Neuronal stem cell (in vitro differentiated cells): ENCODE measurements at regions not wholly inside any gene's neighbourhood (a gene's known extent, or its start where the extent isn't known, plus 50 kb on each side); places are given as distances from the start of the nearest gene placed in this dataset.
A peak's percentile ranks its signal among the peaks of the same experiment; 100 is the strongest.

Source experiments
- DNase-seq: peaks from one replicate; pipeline ENCODE4 v3.0.0-alpha.2; 2013; ENCODE audit warnings: low spot score
- H2AFZ ChIP-seq: one replicate; pipeline ENCODE4 v1.6.1; 2013; ENCODE audit warnings: mild to moderate bottlenecking, low read length, inconsistent platforms
- H2AK5ac ChIP-seq: 2 replicates; pipeline ENCODE4 v1.6.1; 2013; ENCODE audit warnings: low read depth, mild to moderate bottlenecking, inconsistent platforms, low read length, moderate library complexity, mixed read lengths
- H2BK120ac ChIP-seq: 2 replicates; pipeline ENCODE4 v1.6.1; 2013; ENCODE audit warnings: low read depth, mild to moderate bottlenecking, inconsistent platforms, low read length, moderate library complexity, mixed read lengths
- H2BK12ac ChIP-seq: one replicate; pipeline ENCODE4 v1.6.1; 2013; ENCODE audit warnings: low read length, inconsistent platforms
- H2BK15ac ChIP-seq: 2 replicates; pipeline ENCODE4 v1.6.1; 2013; ENCODE audit warnings: mild to moderate bottlenecking, low read length, inconsistent platforms, mixed read lengths
- H2BK5ac ChIP-seq: one replicate; pipeline ENCODE4 v1.6.1; 2013; ENCODE audit warnings: inconsistent platforms, mild to moderate bottlenecking, low read length, moderate library complexity
- H3K14ac ChIP-seq: one replicate; pipeline ENCODE4 v1.6.1; 2013; ENCODE audit warnings: low read length, inconsistent platforms
- H3K18ac ChIP-seq: 2 replicates; pipeline ENCODE4 v1.6.1; 2013; ENCODE audit warnings: low read length, inconsistent platforms
- H3K23ac ChIP-seq: 2 replicates; pipeline ENCODE4 v1.6.1; 2013; ENCODE audit warnings: low read depth, mild to moderate bottlenecking, mixed read lengths, low read length, inconsistent platforms; ENCODE audit not compliant: poor library complexity
- H3K27ac ChIP-seq: replicated peaks from 3 replicates; pipeline ENCODE4 v1.5.1; 2013; ENCODE audit warnings: low read length, inconsistent platforms
- H3K27me3 ChIP-seq, 3 experiments: 2 replicates each; pipeline ENCODE4 v1.6.1; 2013; ENCODE audit warnings: low read length in 3 of 3, mild to moderate bottlenecking in 2 of 3, inconsistent platforms in 1 of 3, low read depth in 1 of 3, mixed read lengths in 1 of 3, moderate library complexity in 1 of 3; ENCODE audit not compliant: control insufficient read depth in 3 of 3, insufficient read depth in 3 of 3
- H3K36me3 ChIP-seq, 2 donors: replicated peaks in 1 of 2; 2 replicates each; pipeline ENCODE4 v1.6.1; 2013; ENCODE audit warnings: low read length in 2 of 2; ENCODE audit not compliant: control insufficient read depth in 2 of 2, insufficient read depth in 2 of 2
- H3K4ac ChIP-seq: 2 replicates; pipeline ENCODE4 v1.6.1; 2013; ENCODE audit warnings: inconsistent platforms, mild to moderate bottlenecking, low read length, moderate library complexity
- H3K4me1 ChIP-seq, 2 donors: 1 replicate in 1 of 2; 2 replicates in 1 of 2; pipeline ENCODE4 v1.6.1; 2013; ENCODE audit warnings: low read length in 2 of 2, low read depth in 1 of 2; ENCODE audit not compliant: control insufficient read depth in 2 of 2, insufficient read depth in 1 of 2
- H3K4me2 ChIP-seq: one replicate; pipeline ENCODE4 v1.6.1; 2013; ENCODE audit warnings: mild to moderate bottlenecking, low read length, inconsistent platforms; ENCODE audit not compliant: insufficient read depth, poor library complexity, severe bottlenecking
- H3K4me3 ChIP-seq, 2 donors: 2 replicates each; pipeline ENCODE4 v1.5.1; 2013; ENCODE audit warnings: low read length in 2 of 2, mild to moderate bottlenecking in 2 of 2, inconsistent platforms in 1 of 2, moderate library complexity in 1 of 2
- H3K79me1 ChIP-seq: one replicate; pipeline ENCODE4 v1.6.1; 2013; ENCODE audit warnings: low read depth, mild to moderate bottlenecking, inconsistent platforms, low read length, moderate library complexity
- H3K9ac ChIP-seq: one replicate; pipeline ENCODE4 v1.6.1; 2013; ENCODE audit warnings: mild to moderate bottlenecking, low read depth, low read length, inconsistent platforms; ENCODE audit not compliant: poor library complexity
- H3K9me3 ChIP-seq, 2 donors: replicated peaks in 1 of 2; 2 replicates each; pipeline versions ENCODE3 to v1.6.1; 2013; ENCODE audit warnings: low read length in 2 of 2, mild to moderate bottlenecking in 2 of 2, inconsistent platforms in 1 of 2, low read depth in 1 of 2, mixed read lengths in 1 of 2, moderate library complexity in 1 of 2; ENCODE audit not compliant: control insufficient read depth in 2 of 2, insufficient read depth in 1 of 2
- H4K8ac ChIP-seq: one replicate; pipeline ENCODE4 v1.6.1; 2013; ENCODE audit warnings: low read depth, mild to moderate bottlenecking, inconsistent platforms, low read length, moderate library complexity
- H4K91ac ChIP-seq: one replicate; pipeline ENCODE4 v1.6.1; 2013; ENCODE audit warnings: low read length, low read depth, mild to moderate bottlenecking, inconsistent platforms; ENCODE audit not compliant: poor library complexity
- WGBS, 2 donors: extraction: QIAGEN DNeasy Blood & Tissue Kit; methylation state at CpG; one replicate each; pipeline ENCODE4 v1.1.7; 2013; ENCODE audit warnings: missing lambda C conversion rate in 2 of 2, mixed read lengths in 1 of 2; ENCODE audit not compliant: insufficient read length in 2 of 2, insufficient replicate concordance in 1 of 2; ENCODE audit errors: extremely low coverage in 2 of 2; 5-methylcytosine and 5-hydroxymethylcytosine counted together

GRCh38 chr11:122343210-122343609 is 227.2 kb upstream of the BLID start:
- Histone ChIP-seq H3K4me3 (no peak overlapping the region), H3K18ac (no peak overlapping the region), H2BK15ac (no peak overlapping the region), H3K23ac (no peak overlapping the region), H3K36me3 (no peaks in the 10 kb centered on the region), H2AFZ (peak overlapping the region; percentile 11), H3K27me3 (no peaks in the 10 kb centered on the region), H3K4me1 (peaks cover 3 to 8% of the 10 kb centered on the region in 2 donors), H3K4me2 (no peak overlapping the region), H3K9ac (no peak overlapping the region), H3K14ac (no peak overlapping the region), H3K27ac (no peak overlapping the region), H2BK5ac (no peak overlapping the region), H4K8ac (no peak overlapping the region), H3K4ac (no peak overlapping the region), H4K91ac (no peak overlapping the region), H2BK12ac (no peak overlapping the region), H3K9me3 (no peaks in the 10 kb centered on the region), H3K79me1 (no peaks in the 10 kb centered on the region), H2AK5ac (no peak overlapping the region), H2BK120ac (no peak overlapping the region)
- DNase-seq: no peak
- no CpG with 5 or more reads among the region's 3 CpGs for WGBS, 2 donors

- Histone ChIP-seq H3K14ac (no peak overlapping the region), H3K4ac (no peak overlapping the region)
- no CpG with 5 or more reads among the region's 4 CpGs for WGBS, 2 donors
These were observed 226.2 kb upstream of the BLID start for GRCh38 chr11:122342089-122342744.

GRCh38 chr11:122341477-122341876 is 225.5 kb upstream of the BLID start:
- H3K36me3 ChIP-seq: no peaks in the 10 kb centered on the region
- no peak overlapping the region for H2AK5ac ChIP-seq
- H3K27me3 ChIP-seq: no peaks in the 10 kb centered on the region
- H4K91ac ChIP-seq: no peak overlapping the region
- no peak overlapping the region for H4K8ac ChIP-seq
- H3K4me2 ChIP-seq: no peak overlapping the region
- no peak overlapping the region for H2BK15ac ChIP-seq
- no peak overlapping the region for H2AFZ ChIP-seq
- H3K23ac ChIP-seq: no peak overlapping the region
- H2BK5ac ChIP-seq: no peak overlapping the region
- H3K18ac ChIP-seq: no peak overlapping the region
- no peak for DNase-seq
- H3K27ac ChIP-seq: no peak overlapping the region
- no CpG with 5 or more reads among the region's 2 CpGs for WGBS, 2 donors
- H3K9me3 ChIP-seq: no peaks in the 10 kb centered on the region
- no peak overlapping the region for H3K4ac ChIP-seq
- no peak overlapping the region for H3K14ac ChIP-seq
- H3K79me1 ChIP-seq: no peaks in the 10 kb centered on the region
- no peak overlapping the region for H3K4me3 ChIP-seq
- no peak overlapping the region for H2BK12ac ChIP-seq
- H2BK120ac ChIP-seq: no peak overlapping the region
- H3K4me1 ChIP-seq: peaks cover 3 to 10% of the 10 kb centered on the region in 2 donors
- H3K9ac ChIP-seq: no peak overlapping the region

More at GRCh38 chr11:122342089-122342744, 226.2 kb upstream of the BLID start:
- no peak overlapping the region for H3K4me3 ChIP-seq
- H3K27ac ChIP-seq: no peak overlapping the region
- no peak overlapping the region for H4K8ac ChIP-seq
- H3K9ac ChIP-seq: no peak overlapping the region
- no peak overlapping the region for H2BK15ac ChIP-seq
- H4K91ac ChIP-seq: no peak overlapping the region
- no peaks in the 10 kb centered on the region for H3K36me3 ChIP-seq
- no peak for DNase-seq
- H3K23ac ChIP-seq: no peak overlapping the region
- no peaks in the 10 kb centered on the region for H3K9me3 ChIP-seq
- H3K4me2 ChIP-seq: no peak overlapping the region
- no peak overlapping the region for H2AK5ac ChIP-seq
- H2BK120ac ChIP-seq: no peak overlapping the region
- H2AFZ ChIP-seq: no peak overlapping the region
- no peak overlapping the region for H3K18ac ChIP-seq
- H2BK12ac ChIP-seq: no peak overlapping the region
- H3K79me1 ChIP-seq: no peaks in the 10 kb centered on the region
- no peak overlapping the region for H2BK5ac ChIP-seq
- H3K27me3 ChIP-seq: no peaks in the 10 kb centered on the region
- H3K4me1 ChIP-seq: peaks cover 3 to 10% of the 10 kb centered on the region in 2 donors

- H3K4me2 ChIP-seq: no peak overlapping the region
- no peak overlapping the region for H3K4ac ChIP-seq
- H3K27ac ChIP-seq: no peak overlapping the region
- no peak overlapping the region for H3K9ac ChIP-seq
- no peak overlapping the region for H3K14ac ChIP-seq
- no peak overlapping the region for H2BK5ac ChIP-seq
- peaks cover 3 to 10% of the 10 kb centered on the region in 2 donors for H3K4me1 ChIP-seq
- H2BK120ac ChIP-seq: no peak overlapping the region
- DNase-seq: no peak
- H3K23ac ChIP-seq: no peak overlapping the region
- H2AFZ ChIP-seq: no peak overlapping the region
- H2BK12ac ChIP-seq: no peak overlapping the region
- H3K27me3 ChIP-seq: no peaks in the 10 kb centered on the region
- H2AK5ac ChIP-seq: no peak overlapping the region
- no peak overlapping the region for H3K4me3 ChIP-seq
- WGBS, 2 donors: no CpG with 5 or more reads among the region's 3 CpGs
- H4K91ac ChIP-seq: no peak overlapping the region
- H3K36me3 ChIP-seq: no peaks in the 10 kb centered on the region
- H3K9me3 ChIP-seq: no peaks in the 10 kb centered on the region
- no peak overlapping the region for H4K8ac ChIP-seq
- H3K18ac ChIP-seq: no peak overlapping the region
- no peak overlapping the region for H2BK15ac ChIP-seq
- H3K79me1 ChIP-seq: no peaks in the 10 kb centered on the region
These were observed 224.7 kb upstream of the BLID start for GRCh38 chr11:122340607-122341290.
